Activated CD4-positive, alpha-beta T cell treated with anti-CD3 and anti-CD28 coated beads, Interleukin-2, amount 50 U/mL, for 48 hours (primary cell): ENCODE measurements at regions not wholly inside any gene's neighbourhood (a gene's known extent, or its start where the extent isn't known, plus 50 kb on each side); places are given as distances from the start of the nearest gene placed in this dataset.
"Not testable (repeated sequence)": the region's sequence is repeated elsewhere in the genome, so short reads cannot be mapped to it uniquely, and the experiment has no call there.

Experiments used
- DNase-seq, 2 experiments: peaks; one replicate each; pipeline ENCODE4 v3.0.0-alpha.2; 2020

DNA sequence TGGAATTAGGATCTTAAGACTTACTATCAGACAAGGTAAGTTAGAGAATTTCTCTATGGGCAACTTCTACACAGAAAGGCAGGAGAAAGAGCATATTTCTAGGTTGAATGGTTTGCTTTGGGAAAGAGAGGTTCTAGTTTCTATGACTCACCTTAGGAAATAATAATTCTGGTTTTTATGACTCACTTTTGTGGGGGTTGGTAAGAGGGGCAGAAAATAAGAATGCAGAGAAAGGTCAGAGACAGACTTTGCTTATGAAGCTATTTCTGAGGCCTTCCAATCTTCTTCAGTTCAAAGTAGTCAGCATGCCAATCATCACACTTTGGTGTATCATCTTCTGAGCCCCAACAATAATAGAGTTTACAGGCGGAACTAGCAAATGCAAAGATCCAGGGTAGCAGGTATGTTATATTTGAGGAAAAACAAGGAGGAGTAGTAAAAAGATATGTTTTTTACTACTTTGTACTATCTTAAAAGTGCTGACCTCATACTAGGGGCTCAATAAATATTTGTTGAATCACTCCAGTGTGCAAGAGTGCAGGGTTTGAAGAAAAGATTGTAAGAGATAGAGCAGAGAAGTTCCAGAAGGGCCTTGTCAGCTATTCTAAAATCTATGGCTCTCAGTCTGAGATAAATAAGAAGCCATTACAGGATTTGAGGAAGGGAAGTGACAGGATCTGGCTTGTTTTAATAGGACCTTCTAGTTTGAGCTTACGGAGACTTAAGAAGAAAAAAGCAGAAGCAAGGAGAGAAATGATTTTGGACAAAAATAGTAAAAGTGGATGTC is 56.7 kb upstream of the LRFN5 start:
- DNase-seq: no peak

- DNase-seq: no peak
These were observed 57.4 kb upstream of the LRFN5 start for GRCh38 chr14:41549282-41549681.

GRCh38 chr14:41548666-41549065 is 58.0 kb upstream of the LRFN5 start:
- no peak for DNase-seq

- no peak for DNase-seq
These were observed 65.3 kb upstream of the LRFN5 start for GRCh38 chr14:41541333-41541732.

DNA sequence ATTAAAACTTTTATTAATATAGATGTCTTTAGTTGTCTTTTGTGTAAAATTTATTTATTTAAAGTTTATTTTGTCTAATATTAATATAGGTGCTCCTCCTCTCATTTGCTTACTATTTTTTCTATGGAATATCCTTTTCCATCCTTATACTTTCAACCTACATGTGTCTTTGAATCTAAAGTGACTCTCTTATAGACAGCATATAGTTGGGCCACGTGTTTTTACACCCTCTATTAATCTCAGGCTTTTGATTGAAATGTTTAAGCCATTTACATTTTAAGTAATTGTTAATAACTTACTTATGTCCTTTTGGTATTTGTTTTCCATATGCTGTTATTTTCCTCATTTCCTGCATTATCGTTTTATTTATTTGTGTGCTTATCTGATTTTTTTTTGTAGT is 74.4 kb upstream of the LRFN5 start:
- DNase-seq: no peak

DNA sequence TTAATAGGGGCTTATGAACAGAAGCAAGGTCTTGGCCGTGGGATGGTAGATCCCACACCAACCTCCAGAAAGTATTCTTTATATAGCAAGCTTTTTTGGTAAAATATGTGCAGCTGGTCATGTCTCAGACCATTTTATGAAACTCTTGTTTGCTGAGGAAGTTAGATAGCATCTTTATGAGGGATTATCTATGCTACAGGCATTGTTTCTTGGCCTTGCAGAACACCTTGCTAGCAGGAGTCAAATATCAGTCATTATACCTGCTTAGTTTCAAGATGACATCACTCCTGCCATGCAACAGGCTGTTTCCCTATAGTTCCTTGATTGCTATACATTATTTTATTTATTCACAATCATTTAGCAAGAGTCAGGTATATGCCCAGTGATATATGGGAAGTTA is 84.8 kb upstream of the LRFN5 start:
- no peak for DNase-seq

GRCh38 chr14:41518030-41518429 is 88.6 kb upstream of the LRFN5 start:
- DNase-seq: not testable (repeated sequence)

DNA sequence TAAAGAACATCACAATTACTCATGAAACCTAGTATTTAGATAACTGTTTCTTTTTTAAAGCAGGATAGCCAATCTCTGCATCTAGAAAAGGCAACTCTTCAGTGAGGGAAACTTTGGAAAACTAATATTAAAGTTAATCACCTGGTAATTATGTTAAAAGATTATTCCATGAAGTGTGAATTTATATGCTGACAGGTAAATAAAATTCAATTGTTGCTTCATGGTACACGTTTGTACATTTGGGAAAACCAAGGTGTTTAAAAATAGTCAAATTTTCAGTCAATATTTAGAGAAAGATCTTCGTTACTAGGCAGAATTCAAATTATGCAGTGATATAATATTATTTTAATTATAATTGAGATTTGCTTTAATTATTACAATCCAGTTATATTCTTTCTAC is 100.1 kb upstream of the LRFN5 start:
- DNase-seq: no peak

DNA sequence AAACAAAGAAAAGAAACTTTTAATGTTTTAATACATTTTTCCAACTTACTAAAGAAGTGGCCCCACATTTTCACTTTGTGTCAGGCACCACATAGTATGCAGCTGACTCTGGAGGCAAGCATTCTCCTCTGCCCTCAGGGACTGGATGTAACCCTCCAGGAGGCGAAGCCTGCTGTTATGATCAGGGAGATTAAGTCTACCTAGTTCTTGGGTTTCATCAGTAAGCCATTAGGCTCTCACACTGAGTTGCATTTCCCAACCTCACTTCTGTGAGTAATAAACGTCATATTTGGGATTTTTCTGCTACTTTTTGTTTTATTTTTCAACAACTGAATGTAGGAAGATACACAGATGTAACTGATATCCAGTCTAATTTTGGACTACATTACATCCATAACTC is 101.2 kb upstream of the LRFN5 start:
- DNase-seq: no peak

DNA sequence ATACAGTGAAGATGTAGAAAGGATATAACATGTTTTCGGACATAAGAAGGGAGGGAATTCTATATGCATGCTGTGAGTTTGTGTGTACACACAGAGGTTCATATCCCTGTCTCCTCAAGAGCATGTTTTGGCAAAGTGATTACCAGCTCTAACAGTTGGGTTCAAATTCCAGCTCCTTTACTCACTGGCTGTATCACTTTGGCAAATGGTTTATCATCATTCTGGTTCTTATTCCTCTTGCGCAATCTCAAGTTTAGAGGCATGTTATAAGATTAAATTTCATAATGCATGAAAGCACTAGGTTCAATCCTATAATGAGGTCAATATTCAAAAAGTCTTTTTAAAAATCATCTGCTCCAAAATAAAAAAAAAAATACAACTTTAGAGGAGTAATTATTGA is 107.7 kb upstream of the LRFN5 start:
- no peak for DNase-seq

GRCh38 chr14:41490323-41490722 is 116.4 kb upstream of the LRFN5 start:
- no peak for DNase-seq

GRCh38 chr14:41489315-41489972 is 117.2 kb upstream of the LRFN5 start:
- no peak for DNase-seq

- DNase-seq: no peak
These were observed 118.3 kb upstream of the LRFN5 start for GRCh38 chr14:41488401-41488800.

GRCh38 chr14:41482861-41483260 is 123.8 kb upstream of the LRFN5 start:
- DNase-seq: no peak

DNA sequence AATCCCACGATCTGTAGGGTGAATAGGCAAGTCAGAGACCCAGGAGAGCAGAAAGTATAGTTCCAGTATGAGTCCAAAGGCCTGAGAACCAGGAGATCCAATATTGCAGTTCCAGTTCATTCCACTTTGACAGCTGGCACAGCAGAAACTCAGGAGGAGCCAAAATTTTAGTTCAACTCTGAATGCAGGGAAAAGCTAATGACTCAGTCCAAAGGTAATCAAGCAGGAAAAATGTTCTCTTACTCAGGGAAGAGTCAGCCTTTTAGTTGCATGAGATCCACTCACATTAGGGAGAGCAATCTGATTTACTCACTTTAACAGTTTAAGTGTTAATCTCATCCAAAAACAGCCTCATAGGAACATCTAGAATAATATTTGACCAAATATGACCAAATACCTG is 130.2 kb upstream of the LRFN5 start:
- DNase-seq: no peak

DNA sequence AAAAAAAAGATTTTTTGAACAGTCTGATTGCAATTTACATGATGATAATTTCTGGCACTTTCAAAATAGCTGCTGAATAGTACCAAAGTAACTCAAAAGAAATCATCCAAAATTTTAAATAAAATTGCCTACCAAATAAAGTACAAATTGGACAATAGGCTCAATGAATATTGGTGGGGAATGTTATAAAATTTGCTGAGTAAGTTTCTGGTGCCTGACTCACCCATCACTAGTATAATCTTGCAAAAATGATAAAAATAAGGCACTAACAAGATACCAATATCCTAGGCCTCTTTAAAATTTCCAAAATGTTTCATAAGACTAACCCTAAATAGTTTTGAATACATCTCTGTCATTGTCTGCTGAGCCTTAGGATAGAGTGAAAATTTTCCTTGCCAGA is 145.3 kb upstream of the LRFN5 start:
- no peak for DNase-seq

DNA sequence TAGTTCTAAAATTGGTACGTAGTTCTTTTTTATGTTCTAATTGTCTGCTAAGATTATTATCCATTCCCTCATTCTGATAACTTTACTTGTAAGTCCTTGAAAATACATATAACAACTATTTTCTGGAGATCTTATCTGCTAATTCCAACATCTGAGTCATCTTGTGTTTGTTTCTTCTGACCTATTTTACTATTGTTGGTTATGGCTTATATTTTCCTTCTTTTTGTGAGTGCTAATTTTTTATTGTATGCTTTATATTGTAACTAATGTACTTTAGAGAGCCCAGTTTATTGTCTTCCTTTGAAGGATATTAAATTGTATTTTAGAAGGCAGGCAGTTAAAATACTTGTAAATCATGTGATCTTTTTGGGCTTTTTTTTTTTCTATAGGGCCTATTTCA is 149.3 kb upstream of the LRFN5 start:
- no peak for DNase-seq

- DNase-seq: no peak
These were observed 157.6 kb upstream of the LRFN5 start for GRCh38 chr14:41449066-41449465.

- DNase-seq: no peak
These were observed 160.7 kb upstream of the LRFN5 start for GRCh38 chr14:41446008-41446407.

DNA sequence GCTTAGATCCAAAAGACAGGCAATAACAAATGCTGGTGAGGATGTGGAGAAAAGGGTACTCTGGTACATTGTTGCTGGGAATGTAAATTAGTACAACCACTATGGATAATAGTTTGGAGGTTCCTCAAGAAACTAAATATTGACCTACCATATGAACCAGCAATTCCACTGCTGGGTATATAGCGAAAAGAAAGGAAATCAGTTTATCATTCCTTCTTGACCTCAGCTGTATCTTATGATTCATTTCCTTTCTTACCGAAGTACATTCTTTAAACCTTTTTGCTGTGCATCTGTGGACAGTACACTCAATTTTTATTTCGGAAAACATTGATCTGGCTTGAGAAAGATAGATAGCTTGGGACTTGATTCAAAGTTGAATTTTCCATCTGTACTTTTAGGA is 183.2 kb upstream of the LRFN5 start:
- DNase-seq: no peak

DNA sequence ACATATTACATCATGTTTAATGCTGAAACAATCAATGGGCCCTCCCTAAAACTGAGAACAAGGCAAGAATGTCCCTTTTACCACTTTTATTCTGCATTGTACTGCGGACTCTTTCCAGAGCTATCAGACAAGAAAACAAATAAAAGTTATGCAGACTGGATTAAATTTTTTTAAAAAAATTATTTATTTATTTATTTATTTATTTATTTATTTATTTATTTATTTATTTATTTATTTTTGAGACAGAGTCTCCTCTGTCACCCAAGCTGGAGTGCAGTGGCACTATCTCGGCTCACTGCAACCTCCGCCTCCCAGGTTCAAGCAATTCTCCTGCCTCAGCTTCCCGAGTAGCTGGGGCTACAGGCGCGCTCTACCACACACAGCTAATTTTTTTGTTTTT is 185.4 kb upstream of the LRFN5 start:
- DNase-seq: not testable (repeated sequence)

DNA sequence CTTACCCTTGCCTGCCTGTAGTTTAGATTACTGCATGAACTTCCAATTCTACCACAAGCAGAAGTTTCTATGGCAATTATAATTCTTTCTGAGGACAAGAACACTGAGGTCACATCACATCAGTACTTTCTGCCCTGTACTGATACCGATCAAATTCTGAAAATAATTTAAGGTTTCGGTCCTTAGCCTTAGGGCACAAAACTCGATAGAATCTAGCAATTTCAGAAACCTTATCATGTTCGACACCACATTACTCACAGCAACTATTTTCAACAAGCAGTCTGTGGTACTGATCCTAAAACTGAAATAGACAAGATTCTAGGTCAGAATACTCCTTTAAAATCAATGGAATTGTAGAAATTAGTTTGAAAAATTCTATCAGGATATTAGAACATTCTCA is 187.0 kb upstream of the LRFN5 start:
- DNase-seq: no peak

DNA sequence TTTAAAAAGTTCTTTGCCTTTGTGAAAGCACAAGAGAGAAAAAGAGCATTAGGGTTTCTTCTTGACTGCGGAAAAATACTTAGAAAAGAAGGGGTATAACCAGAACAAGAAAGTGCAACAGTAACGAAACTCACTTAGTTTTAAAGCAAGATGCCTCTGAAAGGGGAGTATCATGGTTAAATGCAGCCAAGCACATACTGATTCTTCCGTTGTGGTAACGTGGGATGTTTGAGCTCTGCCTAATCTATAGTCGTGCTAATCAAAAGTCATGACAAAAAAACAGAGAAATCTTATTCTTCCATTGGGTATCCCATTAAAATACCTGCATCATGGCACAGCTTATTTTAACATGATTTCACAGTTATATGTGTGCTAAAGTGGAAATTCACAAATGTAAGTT is 187.8 kb upstream of the LRFN5 start:
- DNase-seq: no peak

DNA sequence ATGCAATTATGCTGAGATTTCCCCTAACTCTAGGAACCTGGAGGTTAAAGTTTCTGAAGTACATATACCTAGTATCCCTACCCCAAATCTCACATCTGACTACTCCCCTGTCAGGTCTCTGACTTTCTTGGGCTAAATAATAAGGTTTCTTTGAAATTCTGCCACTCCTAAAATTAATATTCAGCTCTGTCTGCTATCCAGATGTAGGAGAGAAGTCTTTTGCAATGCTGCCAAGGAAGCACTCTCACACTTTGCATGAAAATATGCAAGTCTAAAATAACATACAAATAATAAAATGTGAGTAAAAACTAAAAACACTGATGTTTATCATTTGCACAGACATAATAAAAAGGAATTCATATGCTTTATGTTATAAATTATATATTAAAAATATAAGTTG is 196.9 kb upstream of the LRFN5 start:
- no peak for DNase-seq

- DNase-seq: no peak
These were observed 202.6 kb upstream of the LRFN5 start for GRCh38 chr14:41404126-41404525.
